SK-N-MC (cell line): ENCODE measurements at regions not wholly inside any gene's neighbourhood (a gene's known extent, or its start where the extent isn't known, plus 50 kb on each side); places are given as distances from the start of the nearest gene placed in this dataset.

Experiments used
- DNase-seq: peaks from one replicate; pipeline ENCODE4 v3.0.0-alpha.2; 2011; ENCODE audit warnings: low read depth, low spot score
- H3K27ac ChIP-seq: fragments of 200-600 bp; sonication (generic); 2 replicates; pipeline ENCODE4 v1.5.1; 2016; ENCODE audit warnings: mixed run types
- H3K36me3 ChIP-seq: fragments of 200-600 bp; sonication (generic); 2 replicates; pipeline ENCODE4 v1.6.1; 2017; ENCODE audit warnings: antibody characterized with exemption, low read length, mixed read lengths; ENCODE audit not compliant: insufficient read depth
- H3K4me3 ChIP-seq: fragments of 200-600 bp; sonication (generic); 2 replicates; pipeline ENCODE4 v1.5.1; 2016
- H3K9ac ChIP-seq: fragments of 200-600 bp; sonication (generic); 2 replicates; pipeline ENCODE4 v1.8.0; 2017; ENCODE audit warnings: mixed run types, mixed read lengths; ENCODE audit not compliant: insufficient read length
- H3K9me3 ChIP-seq: fragments of 200-600 bp; sonication (generic); 2 replicates; pipeline ENCODE4 v1.6.1; 2017; ENCODE audit warnings: low read depth, mild to moderate bottlenecking, antibody characterized with exemption, low read length, moderate library complexity, mixed read lengths
- EZH2 ChIP-seq: fragments of 200-600 bp; sonication (generic); IDR thresholded peaks from one replicate; pipeline ENCODE4 v1.6.1; 2017; ENCODE audit warnings: antibody characterized with exemption
- FOXP2 ChIP-seq: optimal IDR thresholded peaks from 2 replicates; pipeline ENCODE3; 2011; ENCODE audit warnings: mild to moderate bottlenecking, moderate library complexity; ENCODE audit not compliant: insufficient read depth; ENCODE audit errors: extremely low read length, control extremely low read depth
- POLR2AphosphoS5 ChIP-seq: IDR thresholded peaks from 2 replicates; pipeline ENCODE4 v1.6.1; 2012; ENCODE audit warnings: mild to moderate bottlenecking, low read depth, low read length, borderline replicate concordance

- Histone ChIP-seq H3K9me3 (no peaks in the 10 kb centered on the region), H3K9ac (no peak overlapping the region), H3K36me3 (no peaks in the 10 kb centered on the region), H3K4me3 (no peak overlapping the region), H3K27ac (no peak overlapping the region)
- no peak for DNase-seq
- TF ChIP-seq EZH2 (no peak), FOXP2 (no peak), POLR2AphosphoS5 (no peak)
Observed at GRCh38 chr13:50670847-50671496, 172.5 kb downstream of the DLEU7 start.

- DNase-seq: no peak
- TF ChIP-seq POLR2AphosphoS5 (no peak), EZH2 (no peak), FOXP2 (no peak)
- no peak overlapping the region for H3K4me3 ChIP-seq
- H3K9me3 ChIP-seq: no peaks in the 10 kb centered on the region
- H3K9ac ChIP-seq: no peak overlapping the region
- no peak overlapping the region for H3K27ac ChIP-seq
- no peaks in the 10 kb centered on the region for H3K36me3 ChIP-seq
Observed at GRCh38 chr13:50671497-50671850, 172.0 kb downstream of the DLEU7 start.

GRCh38 chr13:50672025-50672424 lies 171.5 kb downstream of the DLEU7 start:
- no peak for DNase-seq
- Histone ChIP-seq H3K27ac (no peak overlapping the region), H3K4me3 (no peak overlapping the region), H3K9me3 (no peaks in the 10 kb centered on the region), H3K36me3 (no peaks in the 10 kb centered on the region), H3K9ac (no peak overlapping the region)
- TF ChIP-seq EZH2 (no peak), FOXP2 (no peak), POLR2AphosphoS5 (no peak)

GRCh38 chr13:50675651-50676050 lies 167.8 kb downstream of the DLEU7 start:
- no peak overlapping the region for H3K27ac ChIP-seq
- H3K9me3 ChIP-seq: no peaks in the 10 kb centered on the region
- H3K4me3 ChIP-seq: no peak overlapping the region
- no peak overlapping the region for H3K9ac ChIP-seq
- no peaks in the 10 kb centered on the region for H3K36me3 ChIP-seq
- no peak for DNase-seq
- TF ChIP-seq POLR2AphosphoS5 (no peak), FOXP2 (no peak), EZH2 (no peak)

DNA sequence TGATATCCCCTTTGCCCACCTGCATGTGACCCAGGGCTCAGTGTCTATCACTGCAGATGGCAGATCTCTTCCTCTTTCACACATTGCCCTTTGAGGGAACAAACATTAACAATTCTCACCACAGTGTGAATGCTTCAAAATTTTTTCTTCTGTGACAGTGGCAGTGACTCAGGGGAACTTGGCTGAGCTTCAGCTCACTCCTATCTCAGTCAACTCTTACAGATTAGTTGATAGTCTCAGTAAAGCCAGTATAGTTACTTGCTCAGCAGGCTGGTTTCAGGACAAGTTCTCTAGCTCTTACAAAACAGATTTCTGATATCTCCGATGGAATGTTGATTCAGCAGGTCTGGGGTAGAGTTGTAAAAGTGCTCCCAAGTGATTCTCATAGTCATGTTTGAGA lies 166.9 kb downstream of the DLEU7 start:
- Histone ChIP-seq H3K27ac (no peak overlapping the region), H3K9me3 (no peaks in the 10 kb centered on the region), H3K36me3 (no peaks in the 10 kb centered on the region), H3K9ac (no peak overlapping the region), H3K4me3 (no peak overlapping the region)
- TF ChIP-seq FOXP2: no peak
- no peak for TF ChIP-seq POLR2AphosphoS5
- no peak for TF ChIP-seq EZH2
- DNase-seq: no peak

DNA sequence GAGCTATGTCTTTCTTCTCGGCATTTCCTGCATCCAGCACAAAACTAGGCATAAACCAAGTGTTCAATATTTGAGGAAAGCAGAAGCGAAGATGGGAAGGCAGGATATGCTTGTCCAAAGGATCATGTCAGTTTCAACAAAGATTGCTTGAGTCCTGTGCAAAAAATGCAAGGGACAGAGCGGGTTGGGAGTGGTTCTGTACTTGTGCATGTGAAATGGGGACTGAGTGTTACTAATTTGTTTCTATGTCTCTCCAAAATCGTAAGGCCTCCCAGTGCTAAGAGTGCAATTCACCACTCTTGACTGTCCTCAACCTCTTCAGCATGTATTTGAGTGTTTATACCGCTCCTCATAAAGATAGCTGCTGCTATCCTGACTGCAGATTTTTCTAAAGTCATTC lies 166.2 kb downstream of the DLEU7 start:
- no peak for TF ChIP-seq POLR2AphosphoS5
- no peak for TF ChIP-seq EZH2
- TF ChIP-seq FOXP2: no peak
- H3K4me3 ChIP-seq: no peak overlapping the region
- H3K27ac ChIP-seq: no peak overlapping the region
- no peak overlapping the region for H3K9ac ChIP-seq
- DNase-seq: no peak
- no peaks in the 10 kb centered on the region for H3K9me3 ChIP-seq
- H3K36me3 ChIP-seq: no peaks in the 10 kb centered on the region

DNA sequence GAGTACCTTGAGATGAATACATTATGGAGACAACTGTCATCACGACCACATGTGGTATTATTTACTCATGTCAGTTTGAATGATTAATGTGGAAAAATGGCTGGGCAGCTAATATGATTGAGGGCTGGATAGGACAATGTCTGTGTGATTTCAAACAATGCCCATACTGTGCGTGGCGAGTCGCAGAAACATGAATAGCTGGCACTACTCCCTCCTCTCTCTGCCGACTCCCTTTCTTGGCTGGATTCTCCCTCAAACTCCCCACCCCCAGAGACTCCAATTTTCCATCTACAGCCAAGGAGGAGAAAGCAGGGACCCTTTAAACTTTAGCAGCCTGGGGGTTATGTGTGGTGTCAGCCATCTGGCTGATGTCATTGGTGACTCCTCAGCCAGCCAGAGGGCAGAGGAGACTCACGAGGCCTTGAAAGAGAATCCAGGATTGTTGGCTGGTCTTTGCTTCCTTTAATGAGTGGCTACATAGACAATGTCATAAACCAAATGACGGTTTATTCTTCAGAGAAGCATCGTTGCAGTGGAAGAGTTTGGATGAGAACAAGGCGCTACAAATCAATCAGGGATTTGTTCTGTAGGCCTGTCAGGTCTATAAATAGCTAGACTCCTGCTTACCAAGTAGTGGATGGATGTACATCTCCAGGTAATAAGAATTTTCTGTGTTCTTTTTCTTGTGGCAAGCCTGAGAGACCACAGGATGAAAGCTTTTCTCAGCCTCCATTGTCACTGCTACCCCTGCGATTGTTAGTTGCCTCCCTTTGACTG lies 165.6 kb downstream of the DLEU7 start:
- no peak for TF ChIP-seq POLR2AphosphoS5
- H3K9me3 ChIP-seq: no peaks in the 10 kb centered on the region
- no peaks in the 10 kb centered on the region for H3K36me3 ChIP-seq
- no peak overlapping the region for H3K9ac ChIP-seq
- H3K4me3 ChIP-seq: no peak overlapping the region
- no peak overlapping the region for H3K27ac ChIP-seq
- DNase-seq: no peak

GRCh38 chr13:50678464-50679162 lies 164.9 kb downstream of the DLEU7 start:
- Histone ChIP-seq H3K27ac (no peak overlapping the region), H3K36me3 (no peaks in the 10 kb centered on the region), H3K9ac (no peak overlapping the region), H3K4me3 (no peak overlapping the region), H3K9me3 (no peaks in the 10 kb centered on the region)
- no peak for TF ChIP-seq EZH2
- TF ChIP-seq FOXP2: no peak
- TF ChIP-seq POLR2AphosphoS5: no peak
- DNase-seq: no peak
